Activated naive CD4-positive, alpha-beta T cell treated with anti-CD3 and anti-CD28 coated beads, Interleukin-2, amount 50 U/mL, for 16 hours (primary cell): ENCODE measurements at regions not wholly inside any gene's neighbourhood (a gene's known extent, or its start where the extent isn't known, plus 50 kb on each side); places are given as distances from the start of the nearest gene placed in this dataset.
"Not testable (repeated sequence)": the region's sequence is repeated elsewhere in the genome, so short reads cannot be mapped to it uniquely, and the experiment has no call there.

ENCODE experiments used
- DNase-seq: peaks from one replicate; pipeline ENCODE4 v3.0.0-alpha.2; 2020

DNA sequence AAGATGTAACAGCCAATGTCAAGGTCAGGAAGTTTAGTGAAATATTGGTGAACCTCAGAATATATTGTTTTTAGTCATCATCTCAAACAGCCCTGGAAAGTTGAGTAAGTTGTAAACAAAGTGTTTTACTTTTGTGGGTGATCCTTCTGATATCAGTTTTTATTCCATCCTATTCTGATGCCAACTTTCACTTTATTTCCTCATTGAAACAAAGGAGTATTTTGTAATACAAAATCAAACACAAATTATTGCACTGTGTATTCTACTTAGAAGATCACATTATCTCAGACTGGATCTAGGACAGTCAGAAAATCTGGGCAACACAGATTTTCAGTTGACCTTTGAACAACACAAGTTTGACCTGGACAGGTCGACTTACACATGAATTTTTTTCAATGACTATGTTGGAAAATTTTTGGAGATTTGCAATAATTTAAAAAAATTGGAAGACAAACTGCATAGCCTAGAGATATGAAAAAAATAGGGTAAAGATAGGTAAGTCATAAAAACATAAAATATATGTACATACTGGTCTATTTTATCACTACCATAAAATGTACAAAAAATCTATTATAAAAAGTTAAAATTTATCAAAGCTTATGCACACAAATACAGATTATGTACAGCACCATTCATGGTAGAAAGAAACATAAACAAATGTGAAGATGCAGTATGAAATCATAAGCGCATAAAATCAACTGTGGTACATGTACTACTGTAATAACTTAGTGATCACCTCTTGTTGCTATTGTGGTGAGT is 709.1 kb upstream of the FAM241A start:
- no peak for DNase-seq

DNA sequence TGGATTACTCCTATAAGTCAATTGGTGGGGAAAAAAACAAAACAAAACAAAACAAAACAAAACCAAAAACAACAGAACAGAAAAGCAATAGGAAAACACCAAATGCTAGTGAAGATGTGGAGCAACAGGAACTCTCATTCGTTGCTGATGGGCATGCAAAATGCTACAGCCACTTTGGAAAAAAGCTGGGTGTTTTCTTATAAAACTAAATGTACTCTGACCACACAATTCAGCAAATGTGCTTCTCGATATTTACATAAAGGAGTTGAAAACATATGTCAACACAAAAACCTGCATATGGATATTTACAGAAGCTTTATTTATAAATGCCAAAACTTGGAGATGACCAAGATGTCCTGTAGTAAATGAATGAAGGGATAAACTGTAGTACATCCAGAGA is 703.6 kb upstream of the FAM241A start:
- no peak for DNase-seq

DNA sequence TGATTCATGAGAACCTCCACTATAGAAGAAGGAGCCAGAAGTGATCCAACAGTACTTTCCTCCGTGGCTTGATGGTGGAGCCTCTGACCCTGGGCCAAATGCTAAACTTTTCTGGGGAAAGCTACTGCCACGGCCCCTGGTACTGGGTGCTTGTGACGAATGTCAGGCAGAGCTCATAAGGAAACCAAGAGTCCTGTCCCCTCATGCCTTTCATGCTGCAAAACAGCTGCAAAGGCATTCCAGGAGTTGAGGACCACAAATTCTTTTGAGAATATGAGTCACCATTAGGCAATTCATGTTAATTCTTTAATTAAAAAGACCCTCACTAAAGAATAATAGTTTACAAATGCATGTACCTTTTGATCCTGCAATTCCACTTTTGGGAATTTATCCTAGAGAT is 700.4 kb upstream of the FAM241A start:
- not testable (repeated sequence) for DNase-seq

DNA sequence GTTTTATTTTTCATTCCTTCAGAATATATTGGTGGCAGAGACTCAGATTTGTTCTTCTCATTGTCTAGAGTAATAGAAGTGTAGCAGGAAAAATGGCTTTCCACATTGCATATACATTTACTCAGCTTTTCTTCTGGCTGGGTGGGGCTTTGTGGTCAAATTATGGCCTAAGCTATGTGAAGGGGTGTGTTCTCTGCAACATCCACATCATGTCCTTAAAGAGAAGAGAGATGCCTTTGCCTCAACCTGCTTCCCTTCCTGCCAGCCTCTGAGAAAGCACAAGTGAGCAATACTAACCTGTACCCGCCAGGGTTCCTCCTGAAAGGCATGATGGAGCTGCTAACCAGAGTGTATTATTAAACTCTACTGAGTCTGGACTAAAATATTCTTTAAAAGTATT is 695.6 kb upstream of the FAM241A start:
- DNase-seq: no peak

DNA sequence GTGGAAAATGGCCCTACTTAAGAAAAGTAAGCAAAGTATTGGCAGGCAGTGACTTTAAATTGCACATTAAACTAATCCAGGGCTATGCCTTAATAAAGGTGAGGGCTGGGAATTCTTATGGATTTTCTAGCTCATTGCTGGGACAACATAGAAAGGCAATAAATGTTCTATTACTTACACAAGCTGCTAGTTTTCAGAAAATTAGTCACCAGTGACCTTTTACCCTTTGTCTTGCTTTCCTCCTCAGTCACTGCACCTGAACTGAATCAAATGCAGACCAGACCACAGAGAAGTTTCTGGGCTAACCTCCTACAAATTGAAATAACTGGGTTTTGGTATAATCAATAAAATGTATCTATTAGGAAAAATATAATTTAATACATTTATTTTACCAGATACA is 694.4 kb upstream of the FAM241A start:
- DNase-seq: no peak

DNA sequence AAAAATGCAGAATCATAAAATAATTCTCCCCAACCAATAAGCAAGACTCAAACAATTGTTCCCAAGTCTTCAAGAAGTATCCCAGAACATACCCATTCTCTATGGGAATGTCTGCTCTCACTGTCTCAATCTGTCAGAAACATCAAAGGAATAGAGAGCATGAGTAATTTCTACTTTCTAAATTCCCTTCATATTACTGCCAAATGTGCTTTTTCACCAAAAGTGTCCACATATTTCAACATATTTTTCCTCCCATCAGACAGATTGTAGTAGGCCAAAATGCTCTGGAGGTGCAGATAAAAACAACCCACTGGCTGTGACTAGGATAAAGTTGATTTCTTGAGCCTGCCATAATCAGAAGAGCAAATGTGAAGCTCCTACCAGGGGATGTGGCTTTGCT is 692.0 kb upstream of the FAM241A start:
- DNase-seq: no peak

DNA sequence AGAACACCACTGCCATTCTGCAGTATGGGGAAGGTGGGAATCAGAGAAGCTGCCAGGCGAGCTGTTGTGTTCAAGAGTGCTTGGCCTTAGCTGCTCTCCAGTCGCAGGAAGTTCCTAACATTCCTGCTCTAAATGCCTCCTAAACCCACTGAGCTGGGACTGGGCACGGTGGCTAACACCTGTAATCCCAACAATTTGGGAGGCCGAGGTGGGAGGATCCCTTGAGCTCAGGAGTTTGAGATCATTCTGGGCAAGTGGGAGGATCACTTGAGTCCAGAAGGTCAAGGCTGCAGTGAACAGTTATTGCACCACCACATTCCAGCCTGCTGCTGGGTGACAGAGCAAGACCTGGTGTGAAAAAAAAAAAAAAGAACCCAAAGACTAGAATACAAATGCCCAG is 690.3 kb upstream of the FAM241A start:
- no peak for DNase-seq

DNA sequence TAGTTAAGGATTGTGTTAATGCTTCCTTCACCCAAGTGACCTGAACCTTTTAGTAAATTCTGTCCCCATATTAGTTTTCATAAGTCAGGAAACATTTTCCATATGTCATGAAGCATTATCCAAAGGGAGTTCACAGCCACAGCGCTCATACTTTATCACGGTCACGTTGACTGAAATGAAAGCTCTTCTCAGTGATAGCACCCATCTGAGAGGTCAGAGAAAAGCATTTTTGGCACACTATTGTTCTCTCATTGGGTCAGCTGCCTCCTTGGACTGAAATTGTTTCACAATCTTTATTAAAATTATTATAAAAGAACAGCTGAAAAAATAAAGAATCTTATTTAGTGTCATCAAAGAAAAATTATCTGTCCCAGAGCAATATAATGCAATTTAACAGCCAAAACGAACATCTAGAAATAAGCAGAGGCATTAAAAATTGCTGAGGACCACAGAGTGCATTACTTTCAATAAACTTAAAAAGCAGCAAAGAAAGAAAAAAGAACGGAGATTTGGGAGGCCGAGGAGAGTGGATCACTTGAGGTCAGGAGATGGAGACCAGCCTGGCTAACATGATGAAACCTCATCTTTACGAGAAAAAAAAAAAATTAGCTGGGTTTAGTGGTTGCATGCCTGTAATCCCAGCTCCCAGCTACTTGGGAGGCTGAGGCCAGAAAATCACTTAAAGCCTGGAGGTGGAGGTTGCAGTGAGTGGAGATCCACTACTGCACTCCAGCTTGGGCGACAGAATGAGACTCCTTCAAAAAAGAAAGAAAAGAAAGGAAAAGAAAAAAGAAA is 680.8 kb upstream of the FAM241A start:
- DNase-seq: no peak

DNA sequence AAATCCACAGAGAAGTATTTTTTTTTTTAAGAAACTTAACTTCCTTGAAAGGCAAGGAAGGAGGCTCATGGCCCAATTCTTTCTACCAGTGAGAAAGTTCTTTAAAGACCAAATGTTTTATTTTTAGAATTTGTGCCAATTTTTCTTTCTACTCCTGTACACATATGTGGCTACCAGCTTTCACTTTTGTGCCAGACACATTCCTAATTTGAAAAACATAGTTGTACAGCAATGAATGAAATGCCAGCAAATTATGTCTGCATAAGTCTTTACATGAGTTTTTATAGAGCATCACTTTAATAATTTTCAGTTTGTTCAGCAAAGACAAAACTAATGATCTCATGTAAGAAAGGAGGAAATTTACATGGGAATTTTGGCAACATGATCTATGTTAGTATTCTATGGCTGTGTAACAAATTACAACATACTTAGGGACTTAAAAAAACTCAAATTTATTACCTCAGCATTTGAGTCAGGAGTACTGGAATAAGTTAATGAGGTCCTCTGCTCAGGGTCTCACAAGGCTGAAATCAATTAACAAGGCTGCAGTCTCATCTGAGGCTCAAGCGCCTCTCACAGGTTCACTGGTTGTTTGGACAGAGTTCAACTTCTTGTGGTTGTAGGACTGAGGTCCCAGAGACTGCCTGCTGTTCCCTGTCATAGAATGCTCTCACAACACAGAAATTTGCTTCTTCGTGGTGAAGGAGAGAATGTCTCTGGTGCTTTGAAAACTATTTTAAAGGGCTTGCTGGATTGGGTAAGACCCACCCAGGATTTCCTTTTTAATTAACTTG is 678.2 kb upstream of the FAM241A start:
- DNase-seq: no peak

DNA sequence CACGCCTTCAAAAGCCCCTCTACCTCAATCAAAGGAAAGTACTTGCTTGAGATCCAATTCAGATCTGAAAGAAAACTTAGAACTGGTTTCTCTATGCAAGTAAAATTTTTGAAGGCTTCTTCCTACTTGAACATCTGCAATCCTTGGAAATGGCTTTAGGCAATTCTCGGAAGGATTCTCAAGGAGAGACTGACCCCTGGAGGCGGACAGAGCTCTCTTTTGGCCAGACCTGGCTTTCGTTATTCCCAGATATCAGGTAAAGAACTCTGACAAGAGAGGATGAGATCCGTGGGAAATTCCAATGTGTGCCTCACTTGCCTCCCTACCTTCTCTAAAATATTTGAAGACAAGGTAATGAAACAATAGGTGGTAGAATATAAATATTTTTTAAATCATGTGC is 670.3 kb upstream of the FAM241A start:
- DNase-seq: no peak

DNA sequence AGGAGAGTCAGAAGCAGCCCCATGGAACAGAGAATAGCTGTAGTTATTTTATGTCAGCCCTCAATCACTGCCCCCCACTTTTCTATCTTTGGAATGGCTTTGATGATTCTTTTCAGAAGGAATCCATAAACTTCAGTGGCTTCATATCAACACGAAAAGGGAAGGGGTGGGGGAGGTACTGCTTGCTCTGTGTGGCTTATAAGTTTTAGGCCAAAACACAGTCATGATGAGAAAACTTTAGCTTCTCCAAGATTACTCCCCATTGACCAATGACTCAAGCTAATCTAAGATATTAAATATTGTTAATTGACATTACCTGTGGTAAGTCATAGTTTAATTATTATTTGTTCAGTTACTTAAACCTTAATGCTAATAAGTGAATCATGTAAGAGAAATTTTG is 669.6 kb upstream of the FAM241A start:
- DNase-seq: no peak

DNA sequence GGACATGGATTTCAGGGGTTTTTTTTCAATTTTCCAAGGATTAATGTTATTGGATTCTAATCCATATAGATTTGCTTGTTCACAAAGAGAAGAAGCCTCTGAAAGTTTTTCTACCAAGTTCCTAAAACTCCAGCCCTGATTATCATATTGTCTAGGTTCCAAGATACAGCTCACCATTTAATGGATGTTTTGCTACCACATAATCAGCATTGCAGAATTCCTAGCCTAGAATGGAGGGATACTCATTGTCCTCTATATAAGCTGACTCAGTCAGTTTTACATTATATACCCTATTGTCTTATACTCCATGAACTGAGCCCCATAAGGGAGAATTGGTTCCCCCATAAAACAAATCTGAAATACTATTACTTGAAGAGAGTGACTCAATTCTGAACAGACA is 664.7 kb upstream of the FAM241A start:
- DNase-seq: no peak

DNA sequence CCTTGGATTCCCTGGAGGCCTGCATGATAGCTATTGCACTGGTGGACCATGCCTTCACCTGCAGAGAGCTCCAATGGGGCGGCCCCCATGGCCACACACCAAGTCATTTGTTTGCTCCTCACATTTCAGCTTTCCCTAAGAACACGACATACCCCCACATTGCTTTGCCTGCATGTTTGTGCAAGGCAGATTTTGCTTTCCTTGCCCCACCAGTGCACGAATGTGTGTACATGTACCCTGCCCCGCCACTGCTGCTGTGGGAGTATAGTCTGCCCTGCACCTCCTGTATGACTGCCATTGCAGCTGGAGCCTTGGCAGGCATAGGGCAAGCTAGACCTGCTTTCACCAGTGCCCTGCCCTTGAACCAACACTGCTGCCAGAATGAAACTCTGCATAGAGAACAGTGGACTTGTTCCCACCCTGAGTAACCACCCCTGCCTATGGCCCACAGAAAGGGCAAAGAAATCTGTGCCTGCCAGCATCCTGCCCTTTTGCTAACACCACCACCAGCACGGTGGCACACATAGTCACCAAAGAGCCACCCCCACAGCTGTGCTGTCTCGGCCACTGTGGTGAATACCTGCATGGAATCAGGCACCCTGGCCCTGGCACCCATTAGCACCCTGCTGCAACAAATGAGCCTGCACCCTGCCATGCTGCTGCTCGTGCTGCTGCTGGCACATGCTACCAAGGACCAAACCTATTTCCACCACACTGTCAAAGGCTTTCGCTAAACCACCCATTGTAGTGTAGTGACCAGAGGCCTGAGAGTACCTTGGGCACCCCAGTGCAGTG is 661.7 kb upstream of the FAM241A start:
- no peak for DNase-seq

DNA sequence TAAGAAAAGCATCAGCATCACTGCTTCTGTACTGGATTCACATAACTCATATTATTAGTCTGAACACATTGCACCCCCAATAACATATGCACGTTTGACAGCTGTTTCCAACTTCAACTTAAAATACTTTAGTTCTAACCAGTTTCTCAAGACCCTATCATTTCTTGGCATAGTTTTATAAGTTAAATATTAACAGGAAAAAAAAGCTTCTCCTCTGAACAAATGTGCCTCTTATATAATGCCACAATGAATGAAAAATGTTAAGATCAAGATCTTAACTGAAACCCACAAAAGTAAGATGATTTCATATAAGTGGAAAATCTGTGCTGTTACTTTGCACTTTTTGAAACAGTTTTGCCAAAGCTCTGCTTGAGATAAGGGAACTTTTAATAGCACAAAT is 652.8 kb upstream of the FAM241A start:
- DNase-seq: no peak

DNA sequence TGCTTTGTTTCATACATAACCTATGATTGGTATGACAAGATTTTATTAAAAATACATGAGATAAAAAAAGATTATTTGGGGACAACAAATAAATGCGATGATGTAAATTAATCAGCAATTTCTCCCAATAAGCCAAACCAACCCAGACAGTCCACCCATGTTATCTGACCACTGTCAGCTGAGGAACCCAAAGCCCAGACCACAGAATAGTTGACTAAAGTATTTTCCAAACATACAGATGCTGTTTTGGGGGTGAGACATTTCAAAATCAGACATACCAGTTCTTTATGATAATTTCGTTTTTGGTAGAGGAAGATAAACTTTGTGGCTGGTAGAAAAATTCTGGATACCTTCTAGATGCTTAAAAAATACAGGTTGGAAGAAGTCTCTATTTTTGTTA is 650.8 kb upstream of the FAM241A start:
- no peak for DNase-seq

DNA sequence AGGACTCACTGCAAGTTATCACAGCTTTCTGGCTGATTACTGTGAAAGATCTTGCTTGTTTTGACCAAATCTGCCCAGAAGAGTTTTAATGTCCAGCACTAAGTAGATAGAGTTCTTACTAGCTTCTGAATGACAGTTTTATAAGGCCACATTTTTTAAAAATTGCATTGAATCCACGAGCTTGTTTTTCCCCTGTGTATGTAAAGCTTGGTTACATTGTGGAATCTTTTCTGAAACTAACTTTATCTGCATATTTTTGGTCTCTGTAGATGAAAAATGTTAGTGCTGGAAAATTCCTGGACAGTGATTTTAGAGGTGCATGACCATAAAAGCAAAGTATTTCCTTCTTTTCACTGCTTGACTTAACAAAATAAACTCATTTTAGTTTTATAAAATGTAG is 650.3 kb upstream of the FAM241A start:
- DNase-seq: no peak

DNA sequence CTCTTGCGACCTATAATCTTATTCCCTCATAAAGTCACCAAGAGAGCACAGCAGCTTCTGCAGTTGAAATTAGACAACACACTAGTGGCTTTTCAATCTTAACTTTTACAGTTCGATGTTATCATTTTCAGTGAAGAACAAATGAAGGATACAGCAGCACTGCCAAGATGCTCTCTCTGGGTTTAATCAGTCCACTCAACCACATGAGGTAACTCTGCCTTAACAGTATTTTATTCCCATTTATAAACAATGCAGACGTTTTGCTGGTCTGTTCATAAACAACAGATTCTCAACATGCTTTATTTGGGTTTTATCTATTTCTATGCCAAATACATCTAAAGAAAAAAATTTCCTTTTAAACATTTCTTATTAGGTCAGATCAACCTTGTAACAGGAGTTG is 646.0 kb upstream of the FAM241A start:
- DNase-seq: no peak

DNA sequence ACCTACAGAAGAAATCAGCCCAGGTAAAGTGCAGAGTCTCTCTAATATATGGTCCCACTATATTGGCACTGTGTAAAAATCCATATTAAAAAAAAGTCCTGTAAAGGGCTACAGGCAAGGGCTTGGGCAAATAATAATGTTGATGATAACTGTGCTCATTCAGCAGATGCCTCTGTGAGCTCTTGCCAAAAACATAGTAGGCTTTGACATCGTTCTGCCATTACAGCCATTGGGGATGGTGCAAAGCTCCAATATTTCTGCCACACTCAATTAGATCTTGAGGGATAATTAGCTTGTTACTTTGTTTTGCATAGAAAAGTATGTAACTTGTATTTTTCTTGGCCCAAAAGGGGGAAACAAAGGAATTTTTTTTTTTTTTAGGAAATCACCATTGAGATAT is 645.5 kb upstream of the FAM241A start:
- no peak for DNase-seq

DNA sequence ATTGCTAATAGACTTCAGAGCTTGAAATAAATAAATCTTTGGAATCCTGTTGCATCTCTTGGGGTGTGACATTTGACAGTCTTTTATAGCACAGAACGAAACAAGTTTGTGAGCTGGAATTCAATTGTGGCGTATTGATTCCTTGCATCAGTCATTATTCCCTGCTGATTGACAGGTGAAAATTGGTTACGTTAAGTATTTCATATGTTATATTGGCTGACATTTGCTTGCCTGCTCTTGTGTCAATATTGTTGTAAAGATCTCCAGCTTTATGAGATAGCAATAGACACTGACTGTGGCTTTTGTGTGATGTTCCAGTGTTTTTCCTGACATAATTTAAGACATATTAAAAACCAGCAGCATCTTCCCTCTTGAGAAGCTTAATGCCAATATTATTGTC is 644.4 kb upstream of the FAM241A start:
- no peak for DNase-seq

DNA sequence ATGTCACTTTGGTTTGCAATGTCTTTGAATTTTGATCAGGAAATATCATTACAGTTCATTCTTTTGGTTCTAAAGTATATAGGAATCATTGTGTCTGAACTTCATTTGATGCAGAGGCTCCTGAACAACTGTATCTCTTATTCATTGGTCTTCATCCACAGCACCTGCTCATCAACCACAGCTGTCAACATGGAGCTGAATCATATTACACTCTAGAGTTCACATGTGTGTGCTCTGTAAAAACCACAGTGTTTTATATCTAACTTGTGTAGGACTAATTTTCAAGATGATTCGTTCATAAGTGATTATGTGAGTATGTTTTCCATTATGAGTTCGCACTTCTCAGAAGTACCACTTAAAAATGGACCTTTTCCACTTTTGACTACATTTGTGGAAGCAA is 643.3 kb upstream of the FAM241A start:
- no peak for DNase-seq

DNA sequence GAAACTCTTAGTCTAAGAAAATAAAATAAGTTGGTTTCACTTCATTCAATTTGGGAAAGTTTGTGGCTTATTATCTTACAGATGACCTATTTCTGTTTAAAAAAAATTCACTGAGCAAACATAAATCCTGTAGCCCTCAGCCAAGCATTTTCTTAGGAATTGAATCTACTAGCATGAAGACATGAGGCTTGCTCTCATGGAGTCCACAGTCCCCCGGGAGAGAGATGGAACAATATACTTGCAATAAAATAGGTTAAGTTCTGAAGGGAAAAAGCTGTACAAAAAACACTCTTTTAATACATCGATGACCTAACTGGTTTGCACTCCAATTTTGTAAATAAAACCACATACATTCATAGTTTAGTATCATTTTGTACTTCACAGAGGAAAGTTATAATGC is 642.6 kb upstream of the FAM241A start:
- no peak for DNase-seq

DNA sequence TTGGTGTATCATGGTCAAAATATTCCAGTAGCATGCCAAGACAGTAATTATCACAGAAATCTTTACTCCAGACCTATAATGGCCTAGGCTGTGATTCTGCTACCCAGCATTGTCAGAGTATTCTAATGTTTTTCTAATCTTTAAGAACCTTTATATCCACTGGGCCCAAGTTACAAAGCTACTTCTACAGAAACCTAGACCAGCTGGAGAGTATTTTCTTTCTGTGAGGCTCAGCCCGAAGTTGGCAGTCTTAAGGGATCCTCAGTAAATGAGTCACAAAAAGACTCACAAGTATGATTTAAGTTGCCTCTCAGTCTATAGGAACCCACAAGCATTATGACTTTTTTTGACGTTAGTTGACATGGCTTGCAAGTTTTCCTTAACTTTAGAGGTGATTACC is 638.5 kb upstream of the FAM241A start:
- no peak for DNase-seq

DNA sequence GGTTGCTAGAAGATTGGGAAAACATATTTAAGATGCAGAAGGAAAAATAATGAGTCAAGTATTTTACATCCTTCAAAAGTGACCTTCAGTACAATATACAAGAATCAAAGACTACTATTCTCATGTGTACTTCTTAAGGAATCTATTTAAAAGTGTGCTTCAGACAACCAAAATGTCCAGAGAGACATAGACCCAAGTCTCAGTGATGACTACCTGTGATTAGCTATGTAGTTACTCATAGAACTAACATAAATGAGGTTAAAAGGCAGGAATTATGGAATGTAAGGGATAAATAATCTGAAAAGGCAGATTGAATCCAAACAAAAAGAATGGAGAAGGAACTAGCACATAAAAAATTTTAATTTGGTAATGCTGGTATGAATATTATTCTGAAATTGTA is 634.7 kb upstream of the FAM241A start:
- DNase-seq: no peak
